Activated CD8-positive, alpha-beta memory T cell treated with anti-CD3 and anti-CD28 coated beads, Interleukin-2, amount 50 U/mL, for 48 hours (primary cell): ENCODE measurements at regions not wholly inside any gene's neighbourhood (a gene's known extent, or its start where the extent isn't known, plus 50 kb on each side); places are given as distances from the start of the nearest gene placed in this dataset.
"Not testable (repeated sequence)": the region's sequence is repeated elsewhere in the genome, so short reads cannot be mapped to it uniquely, and the experiment has no call there.

Source experiments
- DNase-seq: peaks from one replicate; pipeline ENCODE4 v3.0.0-alpha.2; 2020

- DNase-seq: no peak
Measured at GRCh38 chr4:15164571-15164970, 162.3 kb downstream of the CPEB2 start.

DNA sequence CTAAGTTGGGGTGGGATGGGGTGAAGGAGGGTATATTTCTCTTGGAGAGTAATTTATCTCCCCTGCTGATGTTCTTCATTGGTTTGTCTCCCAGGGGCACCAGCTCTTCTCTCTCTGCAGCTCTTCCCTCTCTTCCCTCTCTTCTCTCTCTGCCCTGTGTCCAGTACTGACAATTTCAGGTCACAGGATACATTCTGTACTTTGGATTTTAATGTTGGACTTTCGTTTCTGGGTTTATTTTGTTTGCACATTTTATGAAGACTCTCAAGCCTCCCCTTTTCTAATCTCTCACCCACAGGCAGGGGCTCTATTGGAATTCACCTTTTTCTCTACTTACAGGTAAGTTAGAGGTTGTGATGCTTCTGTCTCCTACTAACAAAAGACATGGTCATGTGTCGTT is 165.5 kb downstream of the CPEB2 start:
- DNase-seq: no peak

DNA sequence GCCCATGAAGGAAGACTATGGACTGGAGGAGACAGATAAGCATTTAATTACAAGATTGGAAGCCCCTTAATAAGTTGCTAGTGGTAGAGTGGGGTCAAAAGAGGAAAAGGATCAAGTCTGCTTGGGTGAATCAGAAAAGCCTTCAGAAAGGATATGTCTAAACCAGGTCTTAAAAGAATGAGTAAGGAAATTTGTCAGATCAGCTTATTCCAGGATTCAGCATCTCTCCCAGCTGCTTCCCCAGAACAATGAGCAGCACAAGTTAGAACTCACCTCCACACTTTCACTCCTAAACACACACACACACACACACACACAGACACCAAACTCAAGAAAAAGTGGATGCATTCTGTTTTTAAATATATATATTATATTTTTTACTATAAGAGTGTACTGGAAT is 166.5 kb downstream of the CPEB2 start:
- DNase-seq: no peak

GRCh38 chr4:15171725-15172124 is 169.4 kb downstream of the CPEB2 start:
- no peak for DNase-seq

- DNase-seq: no peak
Measured at GRCh38 chr4:15173251-15173650, 171.0 kb downstream of the CPEB2 start.

DNA sequence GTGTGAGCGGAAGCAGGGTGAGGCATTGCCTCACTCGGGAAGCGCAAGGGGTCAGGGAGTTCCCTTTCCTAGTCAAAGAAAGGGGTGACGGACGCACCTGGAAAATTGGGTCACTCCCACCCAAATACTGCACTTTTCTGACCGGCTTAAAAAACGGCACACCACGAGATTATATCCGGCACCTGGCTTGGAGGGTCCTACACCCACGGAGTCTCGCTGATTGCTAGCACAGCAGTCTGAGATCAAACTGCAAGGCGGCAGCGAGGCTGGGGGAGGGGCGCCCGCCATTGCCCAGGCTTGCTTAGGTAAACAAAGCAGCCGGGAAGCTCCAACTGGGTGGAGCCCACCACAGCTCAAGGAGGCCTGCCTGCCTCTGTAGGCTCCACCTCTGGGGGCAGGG is 171.9 kb downstream of the CPEB2 start:
- not testable (repeated sequence) for DNase-seq

- DNase-seq: not testable (repeated sequence)
Measured at GRCh38 chr4:15179842-15180241, 177.6 kb downstream of the CPEB2 start.

DNA sequence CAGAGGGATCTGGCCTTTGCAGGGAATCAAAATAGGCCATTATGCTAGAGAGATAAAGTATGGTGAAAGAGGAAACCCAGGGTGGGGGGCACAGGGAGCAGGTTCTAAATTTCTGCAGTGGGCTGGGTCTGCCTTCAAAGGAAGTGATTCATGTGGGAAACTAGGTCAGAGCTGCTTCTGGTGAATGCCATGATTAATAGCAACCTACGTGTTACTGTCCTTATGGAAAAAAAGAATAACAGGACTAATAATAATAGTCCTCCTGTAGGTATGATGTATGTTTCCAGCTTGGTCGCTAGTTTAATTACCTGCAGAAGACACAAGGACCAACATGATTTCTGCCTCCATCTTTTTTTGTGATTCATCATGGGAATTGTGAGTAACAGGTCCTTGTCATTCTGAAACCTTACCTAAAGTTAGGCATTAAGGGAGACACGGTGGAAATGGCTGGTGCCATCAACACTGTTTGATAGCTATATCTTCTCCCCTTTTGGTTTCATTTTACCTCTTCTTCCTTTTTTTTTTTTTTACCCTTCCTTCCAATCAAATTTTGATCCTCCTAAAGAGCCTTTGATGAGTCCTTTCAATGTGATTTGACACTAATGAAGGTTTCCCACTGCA is 180.4 kb downstream of the CPEB2 start:
- DNase-seq: no peak

GRCh38 chr4:15186149-15186548 is 183.9 kb downstream of the CPEB2 start:
- DNase-seq: no peak

- DNase-seq: no peak
Measured at GRCh38 chr4:15186806-15187205, 184.5 kb downstream of the CPEB2 start.

DNA sequence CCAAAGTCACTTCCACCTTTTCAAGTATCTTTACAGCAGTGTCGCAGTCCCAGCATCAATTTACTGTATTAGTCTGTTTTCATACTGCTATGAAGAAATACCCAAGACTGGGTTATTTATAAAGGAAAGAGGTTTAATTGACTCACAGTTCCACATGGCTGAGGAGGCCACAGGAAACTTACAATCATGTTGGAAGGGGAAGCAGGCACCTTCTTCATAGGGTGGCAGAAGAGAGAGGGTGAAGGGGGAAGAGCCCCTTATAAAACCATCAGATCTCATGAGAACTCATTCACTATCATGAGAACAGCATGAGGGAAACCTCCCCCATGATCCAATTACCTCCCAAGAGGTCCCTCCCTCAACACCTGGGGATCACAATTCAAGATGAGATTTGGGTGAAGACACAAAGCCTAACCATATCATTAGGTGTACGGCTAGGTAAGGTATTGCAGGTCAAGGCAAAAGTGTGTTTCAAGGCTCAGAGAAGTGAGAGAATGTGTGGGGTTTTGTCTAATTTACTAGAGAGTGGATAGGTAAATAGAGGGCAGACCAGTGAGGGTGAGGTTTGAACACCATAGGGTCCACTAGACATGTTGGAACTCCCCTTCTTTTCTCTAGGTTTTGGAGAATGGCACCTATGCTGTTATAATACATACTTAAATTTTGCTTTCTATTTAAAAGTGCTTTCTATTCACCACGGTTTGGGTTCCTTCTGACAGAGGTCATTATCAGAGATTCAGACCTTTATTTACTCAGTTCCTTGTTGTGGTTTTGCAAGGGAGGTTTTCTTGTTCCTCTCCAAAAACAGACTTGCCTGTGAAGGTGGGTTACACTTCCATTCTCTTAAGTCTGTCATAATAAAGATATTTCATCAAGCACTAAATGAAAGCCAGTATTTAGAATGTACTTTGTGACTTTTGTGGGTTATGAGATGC is 186.6 kb downstream of the CPEB2 start:
- DNase-seq: no peak

DNA sequence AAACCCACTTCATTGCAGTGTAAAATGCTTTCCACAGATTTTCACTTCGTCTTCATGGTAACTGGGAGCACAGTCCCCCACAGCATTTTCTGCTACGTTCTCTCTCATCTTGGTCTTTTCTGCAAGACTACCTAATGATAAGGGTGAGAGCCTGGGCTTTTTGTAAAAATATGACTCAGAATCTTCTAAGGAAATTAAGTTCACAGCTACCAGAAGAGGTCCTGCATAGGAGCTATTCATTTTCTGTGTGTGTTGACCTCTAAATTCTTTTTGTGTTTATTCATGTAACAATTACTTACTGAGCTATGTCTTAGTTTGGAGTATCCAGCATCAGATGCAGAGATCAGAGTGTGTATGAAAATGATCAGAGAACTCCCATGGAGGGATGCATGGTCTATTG is 192.2 kb downstream of the CPEB2 start:
- DNase-seq: no peak

DNA sequence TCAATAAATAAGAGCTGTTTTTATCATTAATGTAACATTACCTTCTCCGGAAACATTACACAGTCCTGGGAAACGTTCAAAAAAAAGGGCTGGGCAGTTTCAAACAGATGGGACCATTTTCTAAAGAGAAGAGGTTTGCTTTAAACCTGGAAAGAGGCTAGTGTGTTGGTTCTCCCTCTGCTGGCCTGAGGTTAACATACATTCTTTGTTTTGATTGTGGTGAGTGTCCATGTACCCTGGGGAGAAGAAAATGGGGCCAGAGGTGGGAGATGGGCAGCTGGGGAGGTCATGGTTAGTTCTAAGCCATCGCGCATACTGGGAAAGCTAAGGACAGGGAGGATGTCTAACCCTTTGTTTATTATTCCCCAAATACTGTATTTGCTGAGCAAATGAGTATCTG is 194.7 kb downstream of the CPEB2 start:
- no peak for DNase-seq

DNA sequence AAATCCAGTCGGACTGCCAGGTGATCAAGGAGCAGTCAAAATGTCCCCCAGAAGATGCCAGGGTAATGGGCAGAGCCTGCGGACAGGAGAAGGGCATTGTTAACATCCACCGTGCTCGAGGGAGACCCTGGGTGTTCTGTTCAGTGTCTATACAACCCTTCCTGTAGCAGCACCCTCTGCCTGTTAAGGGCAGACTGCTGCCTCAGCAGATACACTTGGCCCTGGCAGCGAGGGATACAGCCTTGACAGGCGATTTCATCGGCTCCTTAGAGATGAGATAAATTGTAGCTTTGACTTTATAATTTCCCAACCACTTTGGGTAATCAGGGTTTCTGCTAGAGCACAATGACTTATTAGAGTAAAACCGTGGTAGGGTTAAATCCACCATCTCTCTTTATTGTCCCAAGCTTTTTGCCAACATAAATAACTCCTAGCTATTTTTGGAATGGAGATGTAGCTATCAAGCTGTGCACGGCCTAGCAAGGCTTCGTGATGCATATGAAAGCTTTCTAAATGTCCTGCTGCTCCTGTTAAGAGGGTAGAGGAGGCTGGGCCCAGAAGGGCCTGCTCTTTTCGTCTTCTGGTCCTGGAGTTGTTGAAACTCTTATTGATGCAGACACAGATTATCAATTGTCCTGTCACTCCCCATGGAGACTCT is 195.9 kb downstream of the CPEB2 start:
- no peak for DNase-seq

DNA sequence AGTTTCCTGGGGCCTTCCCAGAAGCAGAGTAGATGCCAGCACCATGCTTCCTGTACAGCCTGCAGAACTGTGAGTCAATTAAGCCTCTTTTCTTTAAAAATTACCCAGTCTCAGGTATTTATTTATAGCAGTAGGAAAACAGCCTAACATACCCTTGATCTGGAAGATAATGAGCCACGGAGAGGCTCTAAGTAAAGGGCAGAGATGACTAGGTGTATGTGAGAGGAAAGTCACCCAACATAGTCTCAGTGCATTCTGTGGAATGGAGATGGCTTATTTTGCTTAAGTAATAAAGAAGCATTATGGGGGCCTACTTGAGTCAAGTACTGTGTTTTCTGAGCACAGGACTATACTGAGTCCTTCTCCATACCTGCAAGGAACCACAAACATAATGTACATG is 199.5 kb downstream of the CPEB2 start:
- no peak for DNase-seq

DNA sequence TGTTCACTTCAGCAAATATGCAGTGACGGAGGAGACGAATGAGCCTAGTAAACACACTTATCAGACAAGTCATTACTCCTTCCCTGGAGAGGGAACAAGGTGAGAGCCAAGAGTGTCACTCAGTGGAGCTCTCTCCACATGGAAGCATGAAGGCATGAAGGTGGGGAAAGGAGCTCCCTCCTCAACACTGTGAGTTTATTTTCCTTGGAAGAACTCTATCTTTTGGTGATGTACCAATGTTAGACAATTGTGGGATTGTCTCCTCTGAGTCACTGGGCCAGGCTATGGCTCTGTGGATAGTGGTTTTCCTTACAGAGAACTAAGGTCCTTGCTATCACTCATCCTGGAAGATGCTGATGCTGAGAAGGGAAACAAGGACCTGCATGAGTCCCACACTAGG is 200.2 kb downstream of the CPEB2 start:
- no peak for DNase-seq

GRCh38 chr4:15206526-15206925 is 204.2 kb downstream of the CPEB2 start:
- not testable (repeated sequence) for DNase-seq

GRCh38 chr4:15213302-15213970 is 211.2 kb downstream of the CPEB2 start:
- no peak for DNase-seq

DNA sequence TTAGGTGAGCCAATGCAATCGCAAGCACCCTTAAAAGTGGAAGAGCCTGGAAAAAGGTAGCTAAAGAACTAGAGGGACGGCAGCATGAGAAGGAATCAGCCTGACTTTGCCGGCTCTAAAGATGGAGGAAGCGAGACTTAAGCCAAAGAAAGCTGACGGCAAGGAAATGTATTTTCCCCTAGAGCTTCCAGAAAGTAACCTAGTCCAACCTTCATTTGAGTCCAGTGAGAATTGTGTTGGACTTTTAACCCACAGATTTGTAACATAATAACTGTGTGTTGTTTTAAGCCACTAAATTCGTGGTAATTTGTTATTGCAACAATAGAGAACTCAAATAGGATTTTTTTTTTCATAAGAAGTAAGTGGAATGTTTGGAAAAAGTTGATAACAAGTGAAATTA is 212.7 kb upstream of the C1QTNF7 start:
- DNase-seq: no peak

GRCh38 chr4:15226203-15226602 is 201.6 kb upstream of the C1QTNF7 start:
- no peak for DNase-seq

- DNase-seq: peak; percentile 83
Measured at GRCh38 chr4:15231265-15232091, 196.4 kb upstream of the C1QTNF7 start.
